Uterus (tissue), 2 donors: ENCODE measurements at regions not wholly inside any gene's neighbourhood (a gene's known extent, or its start where the extent isn't known, plus 50 kb on each side); places are given as distances from the start of the nearest gene placed in this dataset.

Experiments used
- CTCF ChIP-seq, 4 experiments: fragments of 200-600 bp in 2 of 4; fragments of 450-650 bp in 2 of 4; sonication (generic) in 2 of 4; IDR thresholded peaks; one replicate each; pipeline ENCODE4 v1.5.1; 2016 to 2019; ENCODE audit warnings: antibody characterized with exemption in 4 of 4, mild to moderate bottlenecking in 2 of 4, moderate library complexity in 1 of 4
- POLR2A ChIP-seq, 2 donors: fragments of 450-650 bp; IDR thresholded peaks; one replicate each; pipeline ENCODE4 v1.6.1; 2016; ENCODE audit warnings: antibody characterized with exemption in 2 of 2, mild to moderate bottlenecking in 1 of 2, moderate library complexity in 1 of 2

GRCh38 chr5:23368393-23368792 is 139.0 kb upstream of the PRDM9 start:
- TF ChIP-seq CTCF (IDR thresholded peaks at IDR 0.05) (no peak), POLR2A (IDR thresholded peaks at IDR 0.05) (no peak)
